ENCODE measurements at regions not wholly inside any gene's neighbourhood (a gene's known extent, or its start where the extent isn't known, plus 50 kb on each side); places are given as distances from the start of the nearest gene placed in this dataset.
"Not testable (repeated sequence)": the region's sequence is repeated elsewhere in the genome, so short reads cannot be mapped to it uniquely, and the experiment has no call there.

DNA sequence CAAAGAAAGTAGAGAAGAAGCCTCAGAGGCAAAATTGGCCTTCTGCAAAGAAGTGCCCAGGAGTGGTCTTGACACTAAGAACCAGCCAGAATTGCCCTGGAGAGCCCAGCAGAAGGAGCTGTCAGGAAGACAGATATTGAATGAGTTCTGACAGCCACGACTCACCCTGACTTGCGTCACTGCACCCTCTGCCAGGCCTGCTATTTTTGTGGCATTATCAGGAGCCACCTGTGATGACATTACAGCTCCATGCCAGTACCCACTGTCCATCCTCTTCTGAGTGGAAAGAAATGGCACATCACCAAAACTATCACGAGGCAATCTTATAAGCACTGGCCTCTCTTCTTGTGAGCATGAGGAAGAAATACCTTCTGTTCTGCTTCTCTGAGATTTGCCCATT is 67.7 kb downstream of the SMIM20 start:
- DNase-seq = no peak

GRCh38 chr4:25982962-25983361 is 68.9 kb downstream of the SMIM20 start:
- DNase-seq = no peak

DNA sequence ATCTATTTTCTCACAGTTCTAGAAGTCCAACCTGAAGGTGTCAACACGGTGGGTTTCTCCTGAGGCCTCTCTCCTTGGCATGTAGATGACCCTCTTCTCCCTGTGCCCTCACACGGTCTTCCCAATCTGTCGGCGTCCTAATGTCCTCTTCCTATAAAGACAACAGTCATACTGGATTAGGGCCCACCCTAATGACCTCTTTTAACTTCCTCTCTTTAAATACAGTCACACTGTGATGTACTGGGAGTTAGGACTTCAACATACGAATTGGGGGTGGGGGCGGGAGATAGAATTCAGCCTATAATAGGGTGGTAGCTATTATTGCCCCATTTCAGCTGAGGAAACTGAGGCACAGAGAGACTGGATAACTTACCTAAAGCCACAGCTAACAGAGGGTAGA is 70.2 kb downstream of the SMIM20 start:
- no peak for DNase-seq

- DNase-seq = no peak
Observed at GRCh38 chr4:25984796-25985195, 70.8 kb downstream of the SMIM20 start.

DNA sequence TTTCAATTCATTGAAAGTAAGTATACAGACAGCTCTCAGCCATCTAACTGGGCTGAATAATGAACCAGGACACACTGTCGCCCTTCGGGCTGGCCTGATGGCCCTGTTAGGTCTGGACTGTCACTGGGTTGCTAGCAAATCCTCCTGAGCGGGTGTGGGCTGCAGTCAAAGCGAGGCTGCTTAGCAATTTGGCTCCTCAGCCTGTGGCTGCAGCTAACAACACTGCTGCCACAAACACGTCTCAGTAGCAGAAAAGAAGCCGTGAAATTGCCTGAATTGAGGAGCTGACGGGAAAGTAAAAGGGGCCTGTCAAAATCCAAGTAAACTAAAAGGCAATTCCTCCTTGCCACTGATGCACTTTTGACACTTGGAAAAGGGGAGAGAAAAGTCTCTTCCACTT is 72.8 kb downstream of the SMIM20 start:
- no peak for DNase-seq

GRCh38 chr4:25991340-25991739 is 77.3 kb downstream of the SMIM20 start:
- no peak for DNase-seq

GRCh38 chr4:25993395-25994185 is 79.6 kb downstream of the SMIM20 start:
- peak; percentile 23 for DNase-seq

- DNase-seq = peak; percentile 62
Observed at GRCh38 chr4:25994577-25994976, 80.6 kb downstream of the SMIM20 start.

- peak; percentile 46 for DNase-seq
Observed at GRCh38 chr4:26000274-26000950, 86.4 kb downstream of the SMIM20 start.

DNA sequence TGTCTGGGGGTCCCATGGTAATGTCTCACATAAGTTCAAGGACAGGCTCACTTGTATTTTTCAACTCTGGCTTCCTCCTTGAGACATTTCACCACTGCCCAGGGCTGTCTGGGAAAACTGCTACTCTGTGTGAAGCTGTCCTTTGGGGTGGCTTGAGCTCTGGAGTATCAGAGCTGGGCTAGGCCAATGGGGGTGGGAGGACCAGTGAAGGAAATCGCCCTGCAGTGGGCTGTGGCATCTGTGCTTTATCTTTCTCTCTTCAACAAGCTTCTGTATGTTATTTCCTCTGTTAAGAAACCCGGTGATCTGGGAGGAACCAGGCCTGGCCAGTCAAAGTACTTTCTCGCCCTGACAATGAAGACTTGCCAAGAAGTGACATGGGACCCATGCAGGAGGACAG is 87.4 kb downstream of the SMIM20 start:
- no peak for DNase-seq

DNA sequence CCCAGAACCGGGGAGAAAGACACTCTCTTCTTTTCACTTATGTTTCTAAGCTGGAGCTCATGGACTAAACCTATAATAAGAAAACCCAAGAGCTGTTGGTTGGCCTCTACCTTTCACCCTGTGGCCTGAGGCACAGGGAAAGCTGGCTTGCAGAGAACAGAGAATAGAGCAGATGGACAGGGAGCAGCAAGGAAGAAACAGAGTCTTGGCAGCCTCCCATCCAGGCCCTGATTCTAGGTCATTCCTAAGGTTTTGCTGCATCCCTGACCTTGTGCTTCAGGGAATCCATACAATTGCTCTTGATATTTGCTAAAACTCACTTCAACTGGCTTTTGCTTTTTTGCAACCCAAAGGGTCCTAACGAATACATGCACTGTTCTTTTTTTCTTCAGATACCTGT is 87.8 kb downstream of the SMIM20 start:
- no peak for DNase-seq

DNA sequence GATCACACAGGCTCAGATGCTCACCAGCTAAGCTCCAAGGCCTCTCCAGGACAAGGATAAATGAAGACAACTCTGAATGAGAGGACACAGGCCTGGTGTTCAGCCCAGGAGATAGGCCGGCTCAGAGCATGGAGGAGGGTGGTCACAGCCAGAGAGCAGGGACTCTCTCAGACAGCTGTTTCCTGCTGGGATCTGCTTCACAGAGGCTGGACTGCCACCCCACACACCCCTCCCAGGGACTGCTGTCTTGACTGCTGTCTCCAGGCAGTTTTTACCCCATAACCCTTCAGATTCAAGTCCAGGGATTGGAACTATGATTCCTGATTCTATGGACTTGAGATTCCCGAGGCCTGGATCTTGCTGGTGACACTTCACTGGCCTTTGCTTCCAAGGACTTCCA is 89.0 kb downstream of the SMIM20 start:
- no peak for DNase-seq

GRCh38 chr4:26004290-26004689 is 90.3 kb downstream of the SMIM20 start:
- no peak for DNase-seq

- DNase-seq = no peak
Observed at GRCh38 chr4:26005764-26006163, 91.7 kb downstream of the SMIM20 start.

DNA sequence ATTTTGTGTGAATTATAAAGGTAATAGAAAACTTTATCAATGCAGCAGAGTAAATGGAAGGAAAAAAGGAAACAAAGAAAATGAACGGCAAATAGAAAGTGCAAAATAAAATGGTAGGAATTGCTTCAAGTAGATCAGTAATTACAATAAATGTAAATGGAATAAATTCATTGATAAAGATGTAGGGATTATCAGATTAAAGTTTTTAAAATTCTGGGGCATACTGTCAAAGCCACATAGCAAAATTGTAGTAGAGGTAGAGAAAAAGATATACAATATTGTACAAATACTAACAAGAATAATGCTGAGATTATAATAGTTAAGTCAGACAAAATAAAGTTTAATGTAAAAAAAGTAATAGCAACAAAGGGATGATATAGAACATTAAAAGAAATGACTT is 94.7 kb downstream of the SMIM20 start:
- DNase-seq = no peak

- no peak for DNase-seq
Observed at GRCh38 chr4:26009502-26009901, 95.5 kb downstream of the SMIM20 start.

- DNase-seq = no peak
Observed at GRCh38 chr4:26010304-26010703, 96.3 kb downstream of the SMIM20 start.

GRCh38 chr4:26013629-26014028 is 99.6 kb downstream of the SMIM20 start:
- no peak for DNase-seq

GRCh38 chr4:26015133-26015651 is 101.2 kb downstream of the SMIM20 start:
- DNase-seq = peak; percentile 98

DNA sequence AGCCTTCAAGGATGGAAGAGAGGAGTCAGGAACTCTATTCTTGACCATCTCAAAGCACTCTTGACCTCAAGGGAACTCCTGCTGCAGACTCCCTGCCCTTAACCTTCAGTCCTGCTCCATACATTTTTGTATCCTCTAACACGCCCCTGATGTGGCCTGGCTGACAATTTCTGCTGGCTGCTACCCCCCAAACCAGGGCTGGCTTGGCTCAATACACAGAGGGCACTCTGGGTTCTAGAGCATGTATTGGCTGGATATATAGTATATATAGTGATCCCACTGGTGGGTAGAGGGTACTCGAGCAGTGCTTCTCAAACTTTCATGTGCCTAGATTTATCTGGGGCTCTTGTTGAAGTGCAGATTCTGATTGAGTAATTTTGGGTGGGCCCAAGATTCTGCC is 101.9 kb downstream of the SMIM20 start:
- no peak for DNase-seq

GRCh38 chr4:26017531-26017930 is 103.5 kb downstream of the SMIM20 start:
- no peak for DNase-seq

DNA sequence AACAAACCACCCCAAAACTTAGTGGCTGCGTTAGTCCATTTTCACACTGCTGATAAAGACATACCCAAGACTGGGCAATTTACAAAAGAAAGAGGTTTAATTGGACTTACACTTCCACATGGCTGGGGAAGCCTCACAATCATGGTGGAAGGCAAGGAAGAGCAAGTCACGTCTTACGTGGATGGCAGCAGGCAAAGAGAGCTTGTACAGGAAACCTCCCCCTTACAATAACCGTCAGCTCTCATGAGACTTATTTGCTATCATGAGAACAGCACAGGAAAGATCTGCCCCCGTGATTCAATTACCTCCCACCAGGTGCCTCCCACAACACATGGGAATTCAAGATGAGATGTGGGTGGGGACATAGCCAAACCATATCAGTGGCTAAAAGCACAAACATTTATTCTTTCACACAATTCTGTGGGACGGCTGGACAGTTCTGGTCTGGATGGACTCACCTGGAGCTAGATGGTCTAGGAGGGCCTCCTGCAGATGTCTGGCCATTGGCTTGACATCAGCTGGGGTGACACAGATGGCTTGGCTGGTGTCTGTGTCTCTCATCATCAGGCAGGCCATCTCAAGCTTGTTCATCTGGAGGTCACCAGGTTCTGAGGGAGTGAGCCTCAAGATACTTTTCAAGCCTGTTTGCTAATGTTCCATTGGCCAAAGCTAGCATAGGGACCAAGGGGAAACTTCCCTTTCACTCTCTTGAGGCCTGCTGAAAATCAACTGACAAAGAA is 104.1 kb downstream of the SMIM20 start:
- not testable (repeated sequence) for DNase-seq

GRCh38 chr4:26020083-26020668 is 106.2 kb downstream of the SMIM20 start:
- peak; percentile 38 for DNase-seq
